C1 segment of cervical spinal cord (tissue), 14 donors: ENCODE measurements at regions not wholly inside any gene's neighbourhood (a gene's known extent, or its start where the extent isn't known, plus 50 kb on each side); places are given as distances from the start of the nearest gene placed in this dataset.

Experiments
- DNase-seq, 14 donors: peaks; one replicate each; lab custom pipeline; 2025; lab: John Stamatoyannopoulos, UW

DNA sequence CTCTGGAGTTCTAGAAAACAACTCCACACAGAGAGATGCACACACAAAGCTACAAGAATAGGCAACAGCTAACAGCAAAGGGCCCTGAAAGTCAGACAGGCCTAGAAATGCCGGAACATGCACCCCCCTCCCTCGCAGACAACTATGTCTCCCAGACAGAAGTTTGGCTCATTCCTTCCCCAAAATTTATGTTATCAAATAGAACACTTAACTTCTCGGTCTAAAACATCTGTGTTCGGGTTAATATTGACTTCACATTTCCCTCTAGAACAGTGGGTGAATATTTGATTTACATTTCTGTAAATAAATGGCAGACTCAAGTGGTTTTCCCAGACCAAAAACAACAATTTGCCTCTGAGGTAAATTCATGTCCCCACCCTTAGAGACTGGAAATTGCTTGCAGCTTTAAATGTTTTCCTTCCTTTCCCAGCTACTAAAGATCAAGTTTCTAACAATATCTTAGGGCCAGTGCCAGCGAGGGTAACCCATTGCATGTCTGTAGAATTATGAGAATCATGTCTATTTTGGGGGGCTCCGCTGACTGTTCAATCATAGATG lies 92.5 kb upstream of the INHBA start:
- DNase-seq, result no peak

DNA sequence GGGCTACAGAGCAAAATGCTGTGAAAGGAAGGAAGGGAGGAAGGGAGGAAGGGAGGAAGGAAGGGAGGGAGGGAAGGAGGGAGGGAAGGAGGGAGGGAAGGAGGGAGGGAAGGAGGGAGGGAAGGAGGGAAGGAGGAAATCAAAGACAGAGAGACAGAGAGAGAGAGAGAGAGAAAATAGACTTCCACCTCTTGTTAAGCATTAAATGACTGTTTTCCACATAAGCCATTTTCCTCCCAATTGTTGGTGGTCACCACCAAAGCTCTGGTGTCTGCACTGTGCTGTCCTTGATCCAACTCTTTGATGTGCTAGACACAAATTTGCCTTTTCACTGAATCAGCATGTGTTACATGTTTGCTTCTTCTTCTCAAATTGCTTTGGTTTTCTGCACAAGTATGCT lies 90.7 kb upstream of the INHBA start:
- no peak for DNase-seq

- no peak for DNase-seq
Measured at GRCh38 chr7:41792120-41792519, 89.2 kb upstream of the INHBA start.

- no peak for DNase-seq
Measured at GRCh38 chr7:41788556-41788955, 85.7 kb upstream of the INHBA start.

- DNase-seq, result no peak
Measured at GRCh38 chr7:41787651-41788350, 84.9 kb upstream of the INHBA start.

DNA sequence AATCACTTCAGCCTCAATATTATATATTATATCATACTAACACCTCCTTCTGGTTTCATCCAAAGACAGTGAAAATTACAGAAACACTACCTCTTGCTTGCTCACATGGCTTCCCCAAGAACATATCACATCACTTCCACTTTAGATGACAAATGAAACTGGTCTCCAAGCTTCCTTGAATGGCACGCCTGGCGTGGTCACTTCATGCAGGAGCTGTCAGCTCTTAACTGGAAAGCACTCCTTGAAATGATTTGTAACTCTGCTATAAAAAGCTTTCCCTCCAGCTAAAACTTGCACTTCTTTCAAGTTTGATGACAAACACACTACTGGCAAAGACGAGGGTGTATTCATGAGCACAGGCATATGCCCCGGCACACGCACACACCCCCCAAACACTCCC lies 84.1 kb upstream of the INHBA start:
- DNase-seq, result no peak

- DNase-seq, result no peak
Measured at GRCh38 chr7:41786404-41786803, 83.5 kb upstream of the INHBA start.

DNA sequence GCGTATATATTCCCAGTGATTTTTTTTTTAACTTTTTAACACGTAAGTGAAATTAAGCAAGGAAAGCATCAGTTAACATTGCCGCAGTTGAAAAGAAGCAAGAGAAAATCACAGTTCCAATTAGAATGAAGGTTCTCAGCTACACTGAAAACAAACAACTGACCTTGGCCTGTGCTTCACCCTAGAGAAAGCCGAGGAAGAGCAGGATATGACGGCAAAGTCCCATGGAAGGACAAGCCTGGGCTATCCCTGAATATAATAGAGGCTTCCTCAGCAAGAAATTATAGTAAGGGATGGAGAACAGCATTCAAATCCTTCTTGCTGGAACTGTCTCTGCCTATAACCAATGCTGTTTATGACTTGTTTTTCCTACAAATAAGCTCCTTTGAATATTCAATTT lies 83.0 kb upstream of the INHBA start:
- DNase-seq, result no peak

DNA sequence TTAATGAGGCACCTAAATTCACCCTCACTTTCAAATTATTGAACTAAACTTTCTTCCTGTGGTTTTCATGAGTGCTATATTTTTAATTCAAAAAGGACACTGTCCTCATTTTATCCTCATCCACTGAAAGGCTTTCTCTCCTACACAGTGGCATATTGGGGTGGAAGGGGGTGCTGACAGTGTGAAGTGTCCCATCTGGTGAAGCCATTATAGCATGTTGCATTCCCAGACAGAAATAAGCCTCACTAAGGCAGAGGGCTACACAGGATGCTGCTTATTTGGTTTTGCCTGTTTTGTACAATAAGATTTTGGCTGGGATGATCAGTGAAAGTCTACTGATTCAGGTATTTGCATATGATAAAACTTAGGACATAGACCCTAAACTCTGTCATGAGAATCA lies 82.4 kb upstream of the INHBA start:
- DNase-seq, result no peak

GRCh38 chr7:41779918-41780317 lies 77.0 kb upstream of the INHBA start:
- no peak for DNase-seq

GRCh38 chr7:41777894-41778596 lies 75.2 kb upstream of the INHBA start:
- peak in 1 of 14 donors; percentile 12 for DNase-seq

- no peak for DNase-seq
Measured at GRCh38 chr7:41774966-41775365, 72.1 kb upstream of the INHBA start.

GRCh38 chr7:41773756-41774155 lies 70.9 kb upstream of the INHBA start:
- no peak for DNase-seq

- DNase-seq, result no peak
Measured at GRCh38 chr7:41771717-41772116, 68.8 kb upstream of the INHBA start.

- no peak for DNase-seq
Measured at GRCh38 chr7:41769162-41769561, 66.3 kb upstream of the INHBA start.

GRCh38 chr7:41763626-41764025 lies 60.7 kb upstream of the INHBA start:
- DNase-seq, result no peak

GRCh38 chr7:41762641-41763040 lies 59.8 kb upstream of the INHBA start:
- no peak for DNase-seq

DNA sequence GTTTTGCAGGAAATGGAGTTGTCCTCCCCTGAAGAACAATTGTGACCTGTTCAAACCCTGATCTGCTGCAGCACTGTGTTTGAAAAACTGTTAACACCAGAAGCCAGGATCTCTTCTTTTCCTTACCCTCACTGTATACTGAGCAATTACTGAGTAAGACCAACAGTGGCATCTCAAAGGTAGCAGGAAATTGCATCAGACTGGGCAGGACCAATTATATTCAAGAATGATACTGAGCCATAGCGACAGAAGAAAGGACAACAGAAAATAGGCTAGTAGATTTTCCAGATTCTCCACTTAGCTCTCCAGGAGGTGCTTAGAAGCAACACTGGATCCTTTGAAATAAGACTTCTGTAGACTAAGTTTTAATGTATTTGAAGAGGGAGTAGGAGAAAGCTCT lies 57.4 kb upstream of the INHBA start:
- no peak for DNase-seq

- no peak for DNase-seq
Measured at GRCh38 chr7:41758321-41758720, 55.4 kb upstream of the INHBA start.

DNA sequence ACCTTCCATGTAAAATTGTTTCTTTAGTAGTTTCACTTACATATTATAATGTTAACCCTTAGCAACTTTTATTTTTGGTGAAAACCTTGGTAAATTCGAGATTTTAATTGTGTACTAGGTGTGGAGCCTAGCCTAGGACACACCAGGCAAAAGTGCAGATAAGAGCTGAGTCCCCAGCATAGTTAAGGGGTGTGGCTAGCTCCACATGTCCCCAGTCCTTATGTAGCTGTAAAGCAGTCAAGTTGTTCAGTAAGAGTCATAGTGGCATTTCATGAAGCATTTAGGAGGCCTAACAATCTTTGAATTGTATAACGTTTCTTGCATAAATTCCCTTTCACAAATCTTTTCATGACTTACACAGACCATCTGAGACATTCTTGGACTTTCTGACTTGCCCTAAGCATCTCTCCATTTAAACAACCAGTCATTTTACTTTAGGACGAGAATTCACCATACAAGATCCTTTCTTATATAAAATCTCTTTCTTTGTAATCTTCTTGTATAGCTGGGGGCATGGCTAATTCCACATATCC lies 53.8 kb upstream of the INHBA start:
- no peak for DNase-seq

GRCh38 chr7:41755096-41755495 lies 52.2 kb upstream of the INHBA start:
- DNase-seq, result no peak

- DNase-seq, result no peak
Measured at GRCh38 chr7:41754046-41754445, 51.2 kb upstream of the INHBA start.
